ENCODE measurements at regions not wholly inside any gene's neighbourhood (a gene's known extent, or its start where the extent isn't known, plus 50 kb on each side); places are given as distances from the start of the nearest gene placed in this dataset.

DNA sequence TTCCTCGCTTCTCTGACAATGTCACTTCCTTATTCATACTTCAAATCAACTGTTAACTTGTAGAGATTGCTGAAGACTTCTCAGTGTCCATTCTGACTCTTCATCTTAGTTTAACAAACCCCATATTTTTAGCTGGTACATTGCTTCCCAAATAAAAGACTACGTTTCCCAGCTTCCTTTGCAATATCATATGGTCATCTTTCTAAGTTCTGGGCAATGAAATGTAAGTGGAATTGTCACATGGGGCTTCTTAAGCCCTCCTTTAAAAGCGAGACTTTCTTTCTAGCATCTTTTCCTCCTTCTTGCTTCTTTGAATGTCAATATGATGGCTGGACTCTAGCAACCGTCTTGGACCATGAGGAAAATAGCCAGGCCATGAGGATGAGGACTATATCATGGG is 239.0 kb downstream of the ZNF621 start:
- no peak overlapping the region for H3K27ac ChIP-seq (ENCODE audit: low read depth, low read length)
- no peak for FAIRE-seq
- no peak for DNase-seq (ENCODE audit: low read depth in 1 of 2, low spot score in 2 of 2)
- TF ChIP-seq SIX5 (IDR thresholded peaks at IDR 0.05; ENCODE audit: low read depth, low read length), result peak; percentile 35; the same call in 1 of the 2 replicates
- TF ChIP-seq, protein P1, sequence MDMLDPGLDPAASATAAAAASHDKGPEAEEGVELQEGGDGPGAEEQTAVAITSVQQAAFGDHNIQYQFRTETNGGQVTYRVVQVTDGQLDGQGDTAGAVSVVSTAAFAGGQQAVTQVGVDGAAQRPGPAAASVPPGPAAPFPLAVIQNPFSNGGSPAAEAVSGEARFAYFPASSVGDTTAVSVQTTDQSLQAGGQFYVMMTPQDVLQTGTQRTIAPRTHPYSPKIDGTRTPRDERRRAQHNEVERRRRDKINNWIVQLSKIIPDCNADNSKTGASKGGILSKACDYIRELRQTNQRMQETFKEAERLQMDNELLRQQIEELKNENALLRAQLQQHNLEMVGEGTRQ (IDR thresholded peaks at IDR 0.05; ENCODE audit: low read length), result peak; percentile 69
- no peak for TF ChIP-seq TAF7 (optimal IDR thresholded peaks at IDR 0.05; ENCODE audit: borderline replicate concordance, low read depth, low read length)
- TF ChIP-seq, protein P2, sequence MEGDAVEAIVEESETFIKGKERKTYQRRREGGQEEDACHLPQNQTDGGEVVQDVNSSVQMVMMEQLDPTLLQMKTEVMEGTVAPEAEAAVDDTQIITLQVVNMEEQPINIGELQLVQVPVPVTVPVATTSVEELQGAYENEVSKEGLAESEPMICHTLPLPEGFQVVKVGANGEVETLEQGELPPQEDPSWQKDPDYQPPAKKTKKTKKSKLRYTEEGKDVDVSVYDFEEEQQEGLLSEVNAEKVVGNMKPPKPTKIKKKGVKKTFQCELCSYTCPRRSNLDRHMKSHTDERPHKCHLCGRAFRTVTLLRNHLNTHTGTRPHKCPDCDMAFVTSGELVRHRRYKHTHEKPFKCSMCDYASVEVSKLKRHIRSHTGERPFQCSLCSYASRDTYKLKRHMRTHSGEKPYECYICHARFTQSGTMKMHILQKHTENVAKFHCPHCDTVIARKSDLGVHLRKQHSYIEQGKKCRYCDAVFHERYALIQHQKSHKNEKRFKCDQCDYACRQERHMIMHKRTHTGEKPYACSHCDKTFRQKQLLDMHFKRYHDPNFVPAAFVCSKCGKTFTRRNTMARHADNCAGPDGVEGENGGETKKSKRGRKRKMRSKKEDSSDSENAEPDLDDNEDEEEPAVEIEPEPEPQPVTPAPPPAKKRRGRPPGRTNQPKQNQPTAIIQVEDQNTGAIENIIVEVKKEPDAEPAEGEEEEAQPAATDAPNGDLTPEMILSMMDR (IDR thresholded peaks at IDR 0.05; ENCODE audit: control extremely low read depth in 1 of 3, insufficient read depth in 1 of 3, low read depth in 1 of 3, low read length in 3 of 3), result no peak
- TF ChIP-seq SIN3A (conservative IDR thresholded peaks at IDR 0.05 in 1 of 2, IDR thresholded peaks at IDR 0.05 in 1 of 2; ENCODE audit: low read depth in 1 of 2, low read length in 2 of 2), result no peak
- TF ChIP-seq KDM4A (IDR thresholded peaks at IDR 0.05; ENCODE audit: low read depth, low read length, severe bottlenecking), result no peak

More for the DNA sequence above, 239.0 kb downstream of the ZNF621 start:
- Histone ChIP-seq H4K91ac (replicated peaks; ENCODE audit: insufficient read length, low read length) (no peak overlapping the region), H3K4me3 (ENCODE audit: extremely low read depth in 1 of 4, insufficient read depth in 2 of 4, low read depth in 3 of 4, low read length in 4 of 4) (no peak overlapping the region), H3K23ac (ENCODE audit: insufficient read length) (no peak overlapping the region), H2AFZ (ENCODE audit: low read length) (no peak overlapping the region), H3K14ac (ENCODE audit: insufficient read length) (no peak overlapping the region), H2BK15ac (ENCODE audit: low read length) (no peak overlapping the region), H2BK120ac (replicated peaks; ENCODE audit: low read depth, low read length) (no peak overlapping the region), H3K56ac (replicated peaks; ENCODE audit: insufficient read length, low read depth, low read length) (no peak overlapping the region), H4K20me1 (replicated peaks in 1 of 2; ENCODE audit: control insufficient read depth in 1 of 2, insufficient read depth in 2 of 2, low read length in 2 of 2) (no peaks in the 10 kb centered on the region), H3K4me2 (ENCODE audit: insufficient read depth in 1 of 2, low read depth in 2 of 2, low read length in 2 of 2) (no peak overlapping the region), H3K79me2 (ENCODE audit: control insufficient read depth in 1 of 2, insufficient read depth in 2 of 2, low read length in 2 of 2) (no peaks in the 10 kb centered on the region), H3K4ac (replicated peaks; ENCODE audit: insufficient read length, low read depth, low read length) (no peak overlapping the region), H2BK20ac (ENCODE audit: low read length) (no peak overlapping the region), H2AK5ac (ENCODE audit: low read depth, low read length) (no peak overlapping the region), H3K27me3 (replicated peaks in 1 of 4; ENCODE audit: control insufficient read depth in 3 of 4, extremely low read depth in 1 of 4, insufficient read depth in 3 of 4, low read length in 3 of 4) (no peaks in the 10 kb centered on the region), H3K9me3 (ENCODE audit: insufficient read depth in 2 of 2, low read depth in 1 of 2, low read length in 1 of 2) (no peaks in the 10 kb centered on the region), H3K23me2 (ENCODE audit: low read depth, low read length) (no peaks in the 10 kb centered on the region), H3K4me1 (replicated peaks in 1 of 4; ENCODE audit: control insufficient read depth in 3 of 4, insufficient read depth in 4 of 4, low read length in 3 of 4) (no peaks in the 10 kb centered on the region), H2BK5ac (ENCODE audit: low read depth, low read length) (no peak overlapping the region), H3K36me3 (ENCODE audit: control insufficient read depth in 2 of 4, insufficient read depth in 4 of 4, low read length in 3 of 4) (no peaks in the 10 kb centered on the region), H2BK12ac (ENCODE audit: low read depth, low read length) (no peak overlapping the region), H4K8ac (ENCODE audit: extremely low read depth, insufficient read depth, low read length) (no peak overlapping the region), H3K79me1 (ENCODE audit: low read depth, low read length) (no peaks in the 10 kb centered on the region), H4K5ac (ENCODE audit: insufficient read length, low read depth, low read length) (no peak overlapping the region), H3K18ac (ENCODE audit: extremely low read depth, low read length) (no peak overlapping the region), H3K9ac (replicated peaks in 1 of 4; ENCODE audit: extremely low read depth in 1 of 4, low read depth in 3 of 4, low read length in 3 of 4) (no peak overlapping the region)
- CTCF ChIA-PET (ENCODE audit: partially characterized antibody), result no interaction called here
- WGBS, 2 experiments (ENCODE audit: extremely low coverage in 1 of 2, insufficient coverage in 1 of 2, insufficient read length in 1 of 2, insufficient replicate concordance in 2 of 2, low coverage in 1 of 2, low lambda C conversion rate in 2 of 2, missing lambda C conversion rate in 1 of 2), result 82% methylated on average over 4 of the region's 4 CpGs; no CpG with 5 or more reads in 1 of the 2 experiments
- POLR2A ChIA-PET (ENCODE audit: partially characterized antibody), result no interaction called here
